ENCODE measurements at regions not wholly inside any gene's neighbourhood (a gene's known extent, or its start where the extent isn't known, plus 50 kb on each side); places are given as distances from the start of the nearest gene placed in this dataset.
A peak's percentile ranks its signal among the peaks of the same experiment; 100 is the strongest.

DNA sequence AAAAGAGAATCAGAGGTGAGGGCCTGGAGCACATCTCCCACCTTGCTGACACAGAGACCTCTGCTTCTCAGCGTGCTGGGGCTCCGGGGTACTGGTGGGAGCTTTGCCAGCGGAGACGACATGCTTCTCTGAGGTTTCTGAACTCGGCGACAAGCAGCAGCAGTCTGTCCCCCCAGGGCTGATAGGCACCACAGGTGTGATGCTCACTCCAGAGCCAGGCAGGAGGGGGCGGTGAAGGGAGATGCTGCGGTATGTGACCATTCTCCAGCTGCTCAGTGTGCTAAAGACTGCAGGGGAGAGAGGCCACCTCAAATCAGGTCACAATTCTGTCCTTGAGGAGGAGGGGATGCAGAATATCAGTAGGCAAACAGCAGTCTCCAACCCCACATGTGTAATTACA, 219.9 kb downstream of the ALDH8A1 start:
- Histone ChIP-seq H4K20me1 (replicated peaks in 1 of 2; ENCODE audit: control insufficient read depth in 1 of 2, insufficient read depth in 2 of 2, low read length in 2 of 2) (no peaks in the 10 kb centered on the region), H3K79me2 (ENCODE audit: control insufficient read depth in 1 of 2, insufficient read depth in 2 of 2, low read length in 2 of 2) (no peaks in the 10 kb centered on the region), H2BK5ac (ENCODE audit: low read depth, low read length) (no peak overlapping the region), H3K23ac (ENCODE audit: insufficient read length) (no peak overlapping the region), H3K4me3 (ENCODE audit: extremely low read depth in 1 of 4, insufficient read depth in 2 of 4, low read depth in 3 of 4, low read length in 4 of 4) (no peak overlapping the region), H3K9me3 (ENCODE audit: insufficient read depth in 2 of 2, low read depth in 1 of 2, low read length in 1 of 2) (no peaks in the 10 kb centered on the region), H2BK15ac (ENCODE audit: low read length) (no peak overlapping the region), H2BK20ac (ENCODE audit: low read length) (no peak overlapping the region), H3K4me1 (replicated peaks in 1 of 4; ENCODE audit: control insufficient read depth in 3 of 4, insufficient read depth in 4 of 4, low read length in 3 of 4) (peaks cover 0 to 6% (median 3%) of the 10 kb centered on the region in 4 experiments; a peak in 3 of 7 replicates), H3K79me1 (ENCODE audit: low read depth, low read length) (no peaks in the 10 kb centered on the region), H4K91ac (replicated peaks; ENCODE audit: insufficient read length, low read length) (no peak overlapping the region), H3K18ac (ENCODE audit: extremely low read depth, low read length) (no peak overlapping the region), H4K8ac (ENCODE audit: extremely low read depth, insufficient read depth, low read length) (peak overlapping the region; percentile 60; the same call in 1 of the 2 replicates), H2BK12ac (ENCODE audit: low read depth, low read length) (no peak overlapping the region), H3K23me2 (ENCODE audit: low read depth, low read length) (no peaks in the 10 kb centered on the region), H3K4me2 (ENCODE audit: insufficient read depth in 1 of 2, low read depth in 2 of 2, low read length in 2 of 2) (no peak overlapping the region), H4K5ac (ENCODE audit: insufficient read length, low read depth, low read length) (no peak overlapping the region), H2AFZ (ENCODE audit: low read length) (0 out of 2 replicates have a peak overlapping the region, but pooled peaks have one; percentile 24), H3K4ac (replicated peaks; ENCODE audit: insufficient read length, low read depth, low read length) (no peak overlapping the region), H3K27me3 (replicated peaks in 1 of 4; ENCODE audit: control insufficient read depth in 3 of 4, extremely low read depth in 1 of 4, insufficient read depth in 3 of 4, low read length in 3 of 4) (no peaks in the 10 kb centered on the region), H3K9ac (replicated peaks in 1 of 4; ENCODE audit: extremely low read depth in 1 of 4, low read depth in 3 of 4, low read length in 3 of 4) (no peak overlapping the region), H3K14ac (ENCODE audit: insufficient read length) (no peak overlapping the region), H3K56ac (replicated peaks; ENCODE audit: insufficient read length, low read depth, low read length) (no peak overlapping the region), H2BK120ac (replicated peaks; ENCODE audit: low read depth, low read length) (no peak overlapping the region), H3K36me3 (ENCODE audit: control insufficient read depth in 2 of 4, insufficient read depth in 4 of 4, low read length in 3 of 4) (no peaks in the 10 kb centered on the region), H3K27ac (ENCODE audit: low read depth, low read length) (no peak overlapping the region), H2AK5ac (ENCODE audit: low read depth, low read length) (no peak overlapping the region)
- FAIRE-seq, result no peak
- ChIA-PET CTCF (ENCODE audit: partially characterized antibody) (interaction anchor here (0.8 to 1.2 kb wide), 4 partner anchors 11 to 23 kb away, joined by 3 read pairs; no protein-coding TSS in a partner anchor), POLR2A (ENCODE audit: partially characterized antibody) (interaction anchor here (1.9 kb wide), 1 partner anchor 10 kb away, joined by 5 read pairs; no protein-coding TSS in a partner anchor)
- DNase-seq (ENCODE audit: low read depth in 1 of 2, low spot score in 2 of 2), result peak; percentile 9 to 56
- WGBS, 2 experiments (ENCODE audit: extremely low coverage in 1 of 2, insufficient coverage in 1 of 2, insufficient read length in 1 of 2, insufficient replicate concordance in 2 of 2, low coverage in 1 of 2, low lambda C conversion rate in 2 of 2, missing lambda C conversion rate in 1 of 2), result 67% methylated on average over 8 of the region's 8 CpGs; no CpG with 5 or more reads in 1 of the 2 experiments
- no peak for TF ChIP-seq CREB1 (IDR thresholded peaks at IDR 0.05)
- TF ChIP-seq, protein P1, sequence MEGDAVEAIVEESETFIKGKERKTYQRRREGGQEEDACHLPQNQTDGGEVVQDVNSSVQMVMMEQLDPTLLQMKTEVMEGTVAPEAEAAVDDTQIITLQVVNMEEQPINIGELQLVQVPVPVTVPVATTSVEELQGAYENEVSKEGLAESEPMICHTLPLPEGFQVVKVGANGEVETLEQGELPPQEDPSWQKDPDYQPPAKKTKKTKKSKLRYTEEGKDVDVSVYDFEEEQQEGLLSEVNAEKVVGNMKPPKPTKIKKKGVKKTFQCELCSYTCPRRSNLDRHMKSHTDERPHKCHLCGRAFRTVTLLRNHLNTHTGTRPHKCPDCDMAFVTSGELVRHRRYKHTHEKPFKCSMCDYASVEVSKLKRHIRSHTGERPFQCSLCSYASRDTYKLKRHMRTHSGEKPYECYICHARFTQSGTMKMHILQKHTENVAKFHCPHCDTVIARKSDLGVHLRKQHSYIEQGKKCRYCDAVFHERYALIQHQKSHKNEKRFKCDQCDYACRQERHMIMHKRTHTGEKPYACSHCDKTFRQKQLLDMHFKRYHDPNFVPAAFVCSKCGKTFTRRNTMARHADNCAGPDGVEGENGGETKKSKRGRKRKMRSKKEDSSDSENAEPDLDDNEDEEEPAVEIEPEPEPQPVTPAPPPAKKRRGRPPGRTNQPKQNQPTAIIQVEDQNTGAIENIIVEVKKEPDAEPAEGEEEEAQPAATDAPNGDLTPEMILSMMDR (IDR thresholded peaks at IDR 0.05; ENCODE audit: control extremely low read depth in 1 of 3, insufficient read depth in 1 of 3, low read depth in 1 of 3, low read length in 3 of 3), result peak in 2 of 3 experiments; percentile 34; a peak in 2 of 4 replicates
- no peak for TF ChIP-seq GABPA (IDR thresholded peaks at IDR 0.05; ENCODE audit: borderline replicate concordance, insufficient read depth, low read length)
- no peak for TF ChIP-seq EGR1 (IDR thresholded peaks at IDR 0.05; ENCODE audit: borderline replicate concordance, low read depth, low read length)
- TF ChIP-seq CHD1 (IDR thresholded peaks at IDR 0.05; ENCODE audit: low read depth, low read length), result no peak
- TF ChIP-seq RBBP5 (IDR thresholded peaks at IDR 0.05; ENCODE audit: borderline replicate concordance, low read depth, low read length), result no peak
- TF ChIP-seq KDM1A (IDR thresholded peaks at IDR 0.05; ENCODE audit: borderline replicate concordance, low read length), result no peak
- no peak for TF ChIP-seq CBX8 (IDR thresholded peaks at IDR 0.05; ENCODE audit: borderline replicate concordance, low read depth, low read length)
- TF ChIP-seq TEAD4 (IDR thresholded peaks at IDR 0.05; ENCODE audit: low read depth, low read length), result no peak
- no peak for TF ChIP-seq BCL11A (IDR thresholded peaks at IDR 0.05; ENCODE audit: low read depth in 2 of 2, low read length in 2 of 2)
- TF ChIP-seq RAD21 (IDR thresholded peaks at IDR 0.05 in 1 of 2, conservative IDR thresholded peaks at IDR 0.05 in 1 of 2; ENCODE audit: low read depth in 2 of 2, low read length in 2 of 2), result peak; percentile 31 to 40
- TF ChIP-seq TBP (IDR thresholded peaks at IDR 0.05; ENCODE audit: low read depth, low read length), result no peak
